ENCODE measurements at regions not wholly inside any gene's neighbourhood (a gene's known extent, or its start where the extent isn't known, plus 50 kb on each side); places are given as distances from the start of the nearest gene placed in this dataset.

GRCh38 chr17:33580215-33580614 lies 287.1 kb upstream of the ASIC2 start:
- no peak overlapping the region for H3K27ac Mint-ChIP-seq (ENCODE audit: unreplicated experiment)
- no peak overlapping the region for H3K4me3 Mint-ChIP-seq (ENCODE audit: unreplicated experiment)
- DNase-seq (ENCODE audit: extremely low spot score, unreplicated experiment), result no peak
- H3K9me3 Mint-ChIP-seq (ENCODE audit: unreplicated experiment), result peaks cover 35% of the 10 kb centered on the region
- H3K36me3 Mint-ChIP-seq (ENCODE audit: unreplicated experiment), result no peaks in the 10 kb centered on the region
- H3K27me3 Mint-ChIP-seq (ENCODE audit: unreplicated experiment), result no peaks in the 10 kb centered on the region
- no peak for TF ChIP-seq CTCF (IDR thresholded peaks at IDR 0.05)
- no peaks in the 10 kb centered on the region for H3K4me1 Mint-ChIP-seq (ENCODE audit: unreplicated experiment)

- H3K27ac Mint-ChIP-seq (ENCODE audit: unreplicated experiment), result no peak overlapping the region
- no peaks in the 10 kb centered on the region for H3K4me1 Mint-ChIP-seq (ENCODE audit: unreplicated experiment)
Observed at GRCh38 chr17:33582661-33583060, 289.6 kb upstream of the ASIC2 start.

GRCh38 chr17:33583518-33584417 lies 290.7 kb upstream of the ASIC2 start:
- Mint-ChIP-seq H3K4me1 (ENCODE audit: unreplicated experiment) (no peaks in the 10 kb centered on the region), H3K4me3 (ENCODE audit: unreplicated experiment) (no peak overlapping the region), H3K36me3 (ENCODE audit: unreplicated experiment) (no peaks in the 10 kb centered on the region), H3K9me3 (ENCODE audit: unreplicated experiment) (peaks cover 23% of the 10 kb centered on the region), H3K27me3 (ENCODE audit: unreplicated experiment) (no peaks in the 10 kb centered on the region), H3K27ac (ENCODE audit: unreplicated experiment) (no peak overlapping the region)
- TF ChIP-seq CTCF (IDR thresholded peaks at IDR 0.05), result no peak
- no peak for DNase-seq (ENCODE audit: extremely low spot score, unreplicated experiment)

More at GRCh38 chr17:33582661-33583060, 289.6 kb upstream of the ASIC2 start:
- peaks cover 26% of the 10 kb centered on the region for H3K9me3 Mint-ChIP-seq (ENCODE audit: unreplicated experiment)
- DNase-seq (ENCODE audit: extremely low spot score, unreplicated experiment), result no peak
- H3K27me3 Mint-ChIP-seq (ENCODE audit: unreplicated experiment), result no peaks in the 10 kb centered on the region
- TF ChIP-seq CTCF (IDR thresholded peaks at IDR 0.05), result no peak
- H3K36me3 Mint-ChIP-seq (ENCODE audit: unreplicated experiment), result no peaks in the 10 kb centered on the region
- no peak overlapping the region for H3K4me3 Mint-ChIP-seq (ENCODE audit: unreplicated experiment)

- Mint-ChIP-seq H3K9me3 (ENCODE audit: unreplicated experiment) (peaks cover 29% of the 10 kb centered on the region), H3K36me3 (ENCODE audit: unreplicated experiment) (no peaks in the 10 kb centered on the region), H3K4me1 (ENCODE audit: unreplicated experiment) (no peaks in the 10 kb centered on the region), H3K27me3 (ENCODE audit: unreplicated experiment) (no peaks in the 10 kb centered on the region), H3K27ac (ENCODE audit: unreplicated experiment) (no peak overlapping the region), H3K4me3 (ENCODE audit: unreplicated experiment) (no peak overlapping the region)
- TF ChIP-seq CTCF (IDR thresholded peaks at IDR 0.05), result no peak
- no peak for DNase-seq (ENCODE audit: extremely low spot score, unreplicated experiment)
Observed at GRCh38 chr17:33593991-33594390, 300.9 kb upstream of the ASIC2 start.

- H3K9me3 Mint-ChIP-seq (ENCODE audit: unreplicated experiment), result peaks cover 37% of the 10 kb centered on the region
Observed at GRCh38 chr17:33595828-33596227, 302.7 kb upstream of the ASIC2 start.

More at GRCh38 chr17:33595828-33596227, 302.7 kb upstream of the ASIC2 start:
- no peak overlapping the region for H3K27ac Mint-ChIP-seq (ENCODE audit: unreplicated experiment)
- no peaks in the 10 kb centered on the region for H3K4me1 Mint-ChIP-seq (ENCODE audit: unreplicated experiment)
- no peak overlapping the region for H3K4me3 Mint-ChIP-seq (ENCODE audit: unreplicated experiment)
- TF ChIP-seq CTCF (IDR thresholded peaks at IDR 0.05), result no peak
- DNase-seq (ENCODE audit: extremely low spot score, unreplicated experiment), result no peak
- no peaks in the 10 kb centered on the region for H3K27me3 Mint-ChIP-seq (ENCODE audit: unreplicated experiment)
- H3K36me3 Mint-ChIP-seq (ENCODE audit: unreplicated experiment), result no peaks in the 10 kb centered on the region

Data from osteocyte (in vitro differentiated cells).